ENCODE measurements at regions not wholly inside any gene's neighbourhood (a gene's known extent, or its start where the extent isn't known, plus 50 kb on each side); places are given as distances from the start of the nearest gene placed in this dataset.

DNA sequence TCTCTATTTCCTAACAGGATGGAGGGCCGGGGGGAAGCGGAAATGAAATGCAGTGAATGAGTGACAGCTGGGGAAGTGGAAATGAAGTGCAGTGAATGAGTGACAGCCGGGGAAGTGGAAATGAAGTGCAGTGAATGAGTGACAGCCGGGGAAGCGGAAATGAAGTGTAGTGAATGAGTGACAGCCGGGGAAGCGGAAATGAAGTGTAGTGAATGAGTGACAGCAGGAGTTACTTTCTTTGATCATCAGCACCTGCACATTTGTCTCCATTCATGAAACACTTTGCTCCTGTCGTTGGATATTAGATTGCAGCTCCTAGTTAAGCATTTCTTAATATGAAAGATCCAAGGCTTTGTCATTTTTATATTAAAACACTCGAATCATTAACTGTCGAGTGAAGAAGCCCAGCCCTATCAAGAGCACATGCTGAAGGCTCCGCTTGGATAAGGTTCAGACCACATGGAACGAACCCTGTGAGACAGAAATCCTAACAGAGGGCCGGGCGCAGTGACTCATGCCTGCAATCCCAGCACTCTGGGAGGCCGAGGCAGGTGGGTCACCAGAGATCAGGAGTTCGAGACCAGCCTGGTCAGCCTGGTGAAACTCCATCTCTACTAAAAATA lies 406.0 kb upstream of the ADARB2 start:
- H3K27me3 ChIP-seq = no peaks in the 10 kb centered on the region
- no peak overlapping the region for H3K4me3 ChIP-seq
- no peaks in the 10 kb centered on the region for H3K79me2 ChIP-seq
- H3K9me2 ChIP-seq (replicated peaks; ENCODE audit: insufficient read depth) = no peaks in the 10 kb centered on the region
- 89% methylated on average over 16 of the region's 16 CpGs for WGBS (ENCODE audit: low lambda C conversion rate, missing lambda C conversion rate)
- no peaks in the 10 kb centered on the region for H3K36me3 ChIP-seq (replicated peaks; ENCODE audit: insufficient read depth, low read depth)
- no peak overlapping the region for H3K27ac ChIP-seq
- no peaks in the 10 kb centered on the region for H3K4me1 ChIP-seq (ENCODE audit: insufficient read depth)
- no peaks in the 10 kb centered on the region for H3K9me3 ChIP-seq (ENCODE audit: low read depth)
- H2AFZ ChIP-seq = no peak overlapping the region
- DNase-seq (ENCODE audit: low spot score) = no peak
- no peak overlapping the region for H3K4me2 ChIP-seq
- no peaks in the 10 kb centered on the region for H4K20me1 ChIP-seq (ENCODE audit: insufficient read depth, poor library complexity, severe bottlenecking)
- TF ChIP-seq EZH2 (IDR thresholded peaks at IDR 0.05; ENCODE audit: borderline replicate concordance) (no peak), EZH2phosphoT487 (IDR thresholded peaks at IDR 0.05; ENCODE audit: low read depth, severe bottlenecking, unreplicated experiment) (no peak), CTCF (IDR thresholded peaks at IDR 0.05; ENCODE audit: poor library complexity) (no peak)

DNA sequence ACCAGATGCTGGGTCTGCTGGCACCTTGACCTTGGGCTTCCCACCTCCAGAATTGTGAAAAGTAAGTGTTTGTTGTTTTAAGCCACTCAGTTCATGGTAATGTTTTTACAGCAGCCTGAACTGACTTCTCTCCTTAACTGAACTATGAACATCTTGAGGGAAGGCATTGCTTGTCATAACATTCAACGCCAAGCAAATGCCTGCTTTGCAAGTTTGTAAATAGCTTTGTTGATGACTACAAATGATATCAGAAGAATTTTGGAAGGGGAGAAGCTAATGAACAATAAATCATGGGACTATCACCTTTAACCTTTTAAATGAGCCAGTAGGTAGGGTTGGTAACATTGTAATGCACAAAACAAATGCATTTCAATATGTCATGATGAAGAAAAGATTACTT lies 402.4 kb upstream of the ADARB2 start:
- no peak for DNase-seq (ENCODE audit: low spot score)
- Histone ChIP-seq H3K79me2 (no peaks in the 10 kb centered on the region), H3K9me2 (replicated peaks; ENCODE audit: insufficient read depth) (no peaks in the 10 kb centered on the region), H3K4me1 (ENCODE audit: insufficient read depth) (no peaks in the 10 kb centered on the region), H3K4me3 (no peak overlapping the region), H3K36me3 (replicated peaks; ENCODE audit: insufficient read depth, low read depth) (no peaks in the 10 kb centered on the region), H4K20me1 (ENCODE audit: insufficient read depth, poor library complexity, severe bottlenecking) (no peaks in the 10 kb centered on the region), H2AFZ (no peak overlapping the region), H3K27ac (no peak overlapping the region), H3K9me3 (ENCODE audit: low read depth) (no peaks in the 10 kb centered on the region), H3K4me2 (no peak overlapping the region), H3K27me3 (no peaks in the 10 kb centered on the region)
- WGBS (ENCODE audit: low lambda C conversion rate, missing lambda C conversion rate) = 76% methylated on average over 1 of the region's 1 CpG
- no peak for TF ChIP-seq EZH2phosphoT487 (IDR thresholded peaks at IDR 0.05; ENCODE audit: low read depth, severe bottlenecking, unreplicated experiment)
- TF ChIP-seq CTCF (IDR thresholded peaks at IDR 0.05; ENCODE audit: poor library complexity) = no peak
- TF ChIP-seq EZH2 (IDR thresholded peaks at IDR 0.05; ENCODE audit: borderline replicate concordance) = no peak

- H3K4me3 ChIP-seq = no peak overlapping the region
- H4K20me1 ChIP-seq (ENCODE audit: insufficient read depth, poor library complexity, severe bottlenecking) = no peaks in the 10 kb centered on the region
- WGBS (ENCODE audit: low lambda C conversion rate, missing lambda C conversion rate) = 94% methylated on average over 4 of the region's 4 CpGs
- H3K27me3 ChIP-seq = no peaks in the 10 kb centered on the region
- H3K9me3 ChIP-seq (ENCODE audit: low read depth) = no peaks in the 10 kb centered on the region
- no peaks in the 10 kb centered on the region for H3K79me2 ChIP-seq
- no peaks in the 10 kb centered on the region for H3K4me1 ChIP-seq (ENCODE audit: insufficient read depth)
- H3K4me2 ChIP-seq = no peak overlapping the region
- peak; percentile 41 for TF ChIP-seq CTCF (IDR thresholded peaks at IDR 0.05; ENCODE audit: poor library complexity)
- no peak for TF ChIP-seq EZH2phosphoT487 (IDR thresholded peaks at IDR 0.05; ENCODE audit: low read depth, severe bottlenecking, unreplicated experiment)
- H2AFZ ChIP-seq = no peak overlapping the region
- no peaks in the 10 kb centered on the region for H3K36me3 ChIP-seq (replicated peaks; ENCODE audit: insufficient read depth, low read depth)
- H3K27ac ChIP-seq = no peak overlapping the region
- DNase-seq (ENCODE audit: low spot score) = peak; percentile 49
- no peaks in the 10 kb centered on the region for H3K9me2 ChIP-seq (replicated peaks; ENCODE audit: insufficient read depth)
Observed at GRCh38 chr10:2137549-2138174, 400.3 kb upstream of the ADARB2 start.
